HL-60 (cell line): ENCODE measurements at regions not wholly inside any gene's neighbourhood (a gene's known extent, or its start where the extent isn't known, plus 50 kb on each side); places are given as distances from the start of the nearest gene placed in this dataset.

Source experiments
- POLR2AphosphoS5 ChIP-seq: IDR thresholded peaks from 2 replicates; pipeline ENCODE4 v1.6.1; 2012; ENCODE audit warnings: low read depth
- TF ChIP-seq, protein P1 (sequence below): IDR thresholded peaks from one replicate; pipeline ENCODE4 v1.5.1; 2011; ENCODE audit warnings: low read length, control low read depth, inconsistent platforms; ENCODE audit not compliant: insufficient read depth
- TF ChIP-seq, protein P2 (sequence below): IDR thresholded peaks from 2 replicates; pipeline ENCODE4 v1.6.1; 2012; ENCODE audit warnings: low read depth; ENCODE audit not compliant: insufficient replicate concordance

DNA sequence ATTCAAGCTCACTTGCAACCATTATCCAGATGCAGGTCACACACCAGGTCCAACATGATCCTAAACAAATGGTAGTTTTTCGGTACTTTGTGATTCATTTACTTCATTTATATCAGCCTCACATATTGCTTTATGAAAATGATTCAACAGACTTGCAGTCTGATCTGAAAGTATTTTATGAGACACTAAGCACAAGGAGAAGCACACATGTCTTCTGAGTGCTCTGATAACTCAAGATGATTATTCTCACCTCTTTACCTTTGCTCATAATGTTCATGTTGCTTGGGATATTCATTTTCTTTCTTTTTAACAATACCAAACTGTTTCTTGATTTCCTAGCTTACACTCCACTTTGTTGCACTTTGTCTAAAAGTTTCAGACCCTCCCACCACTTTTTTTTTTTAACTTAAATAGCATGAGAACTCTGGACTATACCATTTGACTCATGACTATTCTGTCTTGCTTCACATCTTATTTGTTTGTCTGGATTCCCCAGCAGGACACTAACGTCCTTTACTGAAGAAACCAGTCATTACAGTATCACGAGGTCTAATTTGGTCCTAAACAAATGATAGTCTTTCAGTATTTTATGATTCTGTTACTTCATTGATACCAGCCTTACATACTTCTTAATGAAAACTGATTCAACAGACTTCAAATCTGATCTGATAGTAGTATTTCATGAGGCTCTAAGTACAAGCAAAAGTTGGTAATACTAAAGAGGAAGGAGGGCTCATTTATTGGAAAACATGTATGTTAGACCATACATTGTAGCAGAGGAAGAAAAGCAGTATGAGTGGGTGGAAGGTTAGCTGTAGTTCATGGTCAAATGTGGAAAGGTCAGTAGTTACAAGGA lies 171.8 kb upstream of the AHR start:
- TF ChIP-seq, protein P1, sequence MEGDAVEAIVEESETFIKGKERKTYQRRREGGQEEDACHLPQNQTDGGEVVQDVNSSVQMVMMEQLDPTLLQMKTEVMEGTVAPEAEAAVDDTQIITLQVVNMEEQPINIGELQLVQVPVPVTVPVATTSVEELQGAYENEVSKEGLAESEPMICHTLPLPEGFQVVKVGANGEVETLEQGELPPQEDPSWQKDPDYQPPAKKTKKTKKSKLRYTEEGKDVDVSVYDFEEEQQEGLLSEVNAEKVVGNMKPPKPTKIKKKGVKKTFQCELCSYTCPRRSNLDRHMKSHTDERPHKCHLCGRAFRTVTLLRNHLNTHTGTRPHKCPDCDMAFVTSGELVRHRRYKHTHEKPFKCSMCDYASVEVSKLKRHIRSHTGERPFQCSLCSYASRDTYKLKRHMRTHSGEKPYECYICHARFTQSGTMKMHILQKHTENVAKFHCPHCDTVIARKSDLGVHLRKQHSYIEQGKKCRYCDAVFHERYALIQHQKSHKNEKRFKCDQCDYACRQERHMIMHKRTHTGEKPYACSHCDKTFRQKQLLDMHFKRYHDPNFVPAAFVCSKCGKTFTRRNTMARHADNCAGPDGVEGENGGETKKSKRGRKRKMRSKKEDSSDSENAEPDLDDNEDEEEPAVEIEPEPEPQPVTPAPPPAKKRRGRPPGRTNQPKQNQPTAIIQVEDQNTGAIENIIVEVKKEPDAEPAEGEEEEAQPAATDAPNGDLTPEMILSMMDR: no peak
- no peak for TF ChIP-seq POLR2AphosphoS5
- TF ChIP-seq, protein P2, sequence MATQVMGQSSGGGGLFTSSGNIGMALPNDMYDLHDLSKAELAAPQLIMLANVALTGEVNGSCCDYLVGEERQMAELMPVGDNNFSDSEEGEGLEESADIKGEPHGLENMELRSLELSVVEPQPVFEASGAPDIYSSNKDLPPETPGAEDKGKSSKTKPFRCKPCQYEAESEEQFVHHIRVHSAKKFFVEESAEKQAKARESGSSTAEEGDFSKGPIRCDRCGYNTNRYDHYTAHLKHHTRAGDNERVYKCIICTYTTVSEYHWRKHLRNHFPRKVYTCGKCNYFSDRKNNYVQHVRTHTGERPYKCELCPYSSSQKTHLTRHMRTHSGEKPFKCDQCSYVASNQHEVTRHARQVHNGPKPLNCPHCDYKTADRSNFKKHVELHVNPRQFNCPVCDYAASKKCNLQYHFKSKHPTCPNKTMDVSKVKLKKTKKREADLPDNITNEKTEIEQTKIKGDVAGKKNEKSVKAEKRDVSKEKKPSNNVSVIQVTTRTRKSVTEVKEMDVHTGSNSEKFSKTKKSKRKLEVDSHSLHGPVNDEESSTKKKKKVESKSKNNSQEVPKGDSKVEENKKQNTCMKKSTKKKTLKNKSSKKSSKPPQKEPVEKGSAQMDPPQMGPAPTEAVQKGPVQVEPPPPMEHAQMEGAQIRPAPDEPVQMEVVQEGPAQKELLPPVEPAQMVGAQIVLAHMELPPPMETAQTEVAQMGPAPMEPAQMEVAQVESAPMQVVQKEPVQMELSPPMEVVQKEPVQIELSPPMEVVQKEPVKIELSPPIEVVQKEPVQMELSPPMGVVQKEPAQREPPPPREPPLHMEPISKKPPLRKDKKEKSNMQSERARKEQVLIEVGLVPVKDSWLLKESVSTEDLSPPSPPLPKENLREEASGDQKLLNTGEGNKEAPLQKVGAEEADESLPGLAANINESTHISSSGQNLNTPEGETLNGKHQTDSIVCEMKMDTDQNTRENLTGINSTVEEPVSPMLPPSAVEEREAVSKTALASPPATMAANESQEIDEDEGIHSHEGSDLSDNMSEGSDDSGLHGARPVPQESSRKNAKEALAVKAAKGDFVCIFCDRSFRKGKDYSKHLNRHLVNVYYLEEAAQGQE: no peak
